GM23248 (cell line): ENCODE measurements at regions not wholly inside any gene's neighbourhood (a gene's known extent, or its start where the extent isn't known, plus 50 kb on each side); places are given as distances from the start of the nearest gene placed in this dataset.

ENCODE experiments used
- DNase-seq: peaks from one replicate; pipeline ENCODE4 v3.0.0-alpha.2; 2015
- H2AFZ ChIP-seq: fragments of 200-600 bp; sonication (generic); 2 replicates; pipeline ENCODE4 v1.6.1; 2016; ENCODE audit warnings: antibody characterized with exemption
- H3F3A ChIP-seq: fragments of 200-600 bp; sonication (generic); 2 replicates; pipeline ENCODE4 v1.6.1; 2016; ENCODE audit warnings: mild to moderate bottlenecking, antibody characterized with exemption, mixed run types; ENCODE audit not compliant: insufficient read depth
- H3K27ac ChIP-seq: fragments of 200-600 bp; sonication (generic); 2 replicates; pipeline ENCODE4 v1.5.1; 2016; ENCODE audit warnings: mild to moderate bottlenecking
- H3K27me3 ChIP-seq: fragments of 200-600 bp; sonication (generic); replicated peaks from 2 replicates; pipeline ENCODE4 v1.6.1; 2016; ENCODE audit warnings: mild to moderate bottlenecking; ENCODE audit not compliant: insufficient read depth
- H3K36me3 ChIP-seq: fragments of 200-600 bp; sonication (generic); 2 replicates; pipeline ENCODE4 v1.6.1; 2016; ENCODE audit warnings: low read depth, mild to moderate bottlenecking
- H3K4me1 ChIP-seq: fragments of 200-600 bp; sonication (generic); 2 replicates; pipeline ENCODE4 v1.6.1; 2016; ENCODE audit warnings: mild to moderate bottlenecking; ENCODE audit not compliant: insufficient read depth
- H3K4me2 ChIP-seq: fragments of 200-600 bp; sonication (generic); one replicate; pipeline ENCODE4 v1.6.1; 2016; ENCODE audit warnings: mild to moderate bottlenecking; ENCODE audit not compliant: unreplicated experiment
- H3K4me3 ChIP-seq: fragments of 200-600 bp; sonication (generic); 2 replicates; pipeline ENCODE4 v1.5.1; 2016; ENCODE audit warnings: mild to moderate bottlenecking
- H3K79me2 ChIP-seq: fragments of 200-600 bp; sonication (generic); 2 replicates; pipeline ENCODE4 v1.6.1; 2016; ENCODE audit warnings: mild to moderate bottlenecking; ENCODE audit not compliant: insufficient read depth
- H3K9ac ChIP-seq: fragments of 200-600 bp; sonication (generic); 2 replicates; pipeline ENCODE4 v1.6.1; 2016; ENCODE audit warnings: mild to moderate bottlenecking
- H3K9me2 ChIP-seq: fragments of 200-600 bp; sonication (generic); 2 replicates; pipeline ENCODE4 v1.6.1; 2016; ENCODE audit warnings: mixed run types, mild to moderate bottlenecking, moderate library complexity; ENCODE audit not compliant: insufficient read depth
- H3K9me3 ChIP-seq: fragments of 200-600 bp; sonication (generic); one replicate; pipeline ENCODE4 v1.6.1; 2017; ENCODE audit warnings: low read depth
- H4K20me1 ChIP-seq: fragments of 200-600 bp; sonication (generic); 2 replicates; pipeline ENCODE4 v1.6.0; 2016; ENCODE audit not compliant: insufficient read depth
- EZH2 ChIP-seq: fragments of 200-600 bp; sonication (generic); IDR thresholded peaks from 2 replicates; pipeline ENCODE4 v1.6.1; 2018; ENCODE audit warnings: antibody characterized with exemption, mild to moderate bottlenecking; ENCODE audit not compliant: insufficient read depth, poor library complexity, severe bottlenecking
- EZH2phosphoT487 ChIP-seq: fragments of 200-600 bp; sonication (generic); IDR thresholded peaks from 2 replicates; pipeline ENCODE4 v1.6.1; 2018; ENCODE audit warnings: antibody characterized with exemption, moderate library complexity, mild to moderate bottlenecking, low read depth; ENCODE audit not compliant: insufficient read depth
- WGBS, 2 experiments: methylation state at CpG; one replicate each; pipeline ENCODE4 v1.1.6; 2015 to 2017; ENCODE audit warnings: low lambda C conversion rate in 2 of 2, low coverage in 1 of 2; ENCODE audit errors: missing lambda C conversion rate in 2 of 2; 5-methylcytosine and 5-hydroxymethylcytosine counted together
- in situ Hi-C: fragments of 300-500 bp; cut with MboI; formaldehyde crosslinking; loops from 2 replicates; pipeline ENCODE4 v1.15.0; 2020

DNA sequence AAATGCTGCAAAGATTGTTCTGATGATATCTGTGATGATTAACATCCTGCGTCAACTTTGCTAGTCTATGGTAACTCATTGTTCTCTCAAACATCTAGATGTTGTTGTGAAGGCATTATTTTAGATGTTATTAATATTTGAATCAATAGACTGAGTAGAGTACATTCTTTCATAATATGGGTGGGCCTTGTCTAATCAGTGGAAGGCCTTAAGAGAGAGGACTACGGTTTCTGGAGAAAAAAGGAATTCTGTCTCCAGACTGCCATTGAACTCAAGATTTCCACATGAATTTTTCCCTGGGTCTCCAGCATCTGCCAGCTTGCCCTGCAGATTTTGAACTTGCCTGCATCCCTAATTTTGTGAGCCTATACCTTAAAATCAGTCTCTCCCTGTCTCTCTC, 2381.1 kb upstream of the AGA start:
- H3K36me3 ChIP-seq, result no peaks in the 10 kb centered on the region
- H3K4me2 ChIP-seq, result no peak overlapping the region
- no peak for DNase-seq
- H3K9me2 ChIP-seq, result no peaks in the 10 kb centered on the region
- in situ Hi-C loops, result no loop called here
- no peaks in the 10 kb centered on the region for H3K27me3 ChIP-seq
- no peaks in the 10 kb centered on the region for H3K9me3 ChIP-seq
- no peaks in the 10 kb centered on the region for H3K79me2 ChIP-seq
- no peaks in the 10 kb centered on the region for H3F3A ChIP-seq
- no peak overlapping the region for H3K9ac ChIP-seq
- H3K4me1 ChIP-seq, result no peaks in the 10 kb centered on the region
- 13 to 16% methylated on average over 2 of the region's 2 CpGs for WGBS, 2 experiments
- H3K4me3 ChIP-seq, result no peak overlapping the region
- H3K27ac ChIP-seq, result no peak overlapping the region
- TF ChIP-seq EZH2phosphoT487 (no peak), EZH2 (no peak)
- H4K20me1 ChIP-seq, result no peaks in the 10 kb centered on the region
- no peak overlapping the region for H2AFZ ChIP-seq

DNA sequence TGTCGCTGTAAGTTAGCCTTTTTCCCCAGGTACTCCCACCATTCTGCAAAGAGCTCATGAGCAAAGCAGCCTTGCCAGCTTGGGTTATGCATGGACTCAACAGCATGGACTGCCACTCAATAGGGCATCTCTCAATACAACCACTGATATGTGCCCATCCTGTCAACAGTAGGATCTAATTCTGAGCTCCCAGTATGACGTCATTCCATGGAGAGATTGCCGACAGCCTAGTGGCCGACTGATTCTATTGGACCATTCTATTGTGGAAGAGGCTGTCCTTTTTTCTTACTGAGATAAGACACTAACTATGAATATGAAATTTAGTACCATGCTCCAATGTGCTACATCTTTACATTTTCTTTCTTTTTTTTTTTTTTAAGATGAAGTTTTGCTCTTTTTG, 2389.0 kb upstream of the AGA start:
- WGBS, 2 experiments, result 43 to 48% methylated on average over 4 of the region's 4 CpGs
- Histone ChIP-seq H3K4me1 (no peaks in the 10 kb centered on the region), H3K36me3 (no peaks in the 10 kb centered on the region), H4K20me1 (no peaks in the 10 kb centered on the region), H3K9me2 (no peaks in the 10 kb centered on the region), H3K4me2 (no peak overlapping the region), H3K27ac (no peak overlapping the region), H3K9me3 (no peaks in the 10 kb centered on the region), H3K4me3 (no peak overlapping the region), H2AFZ (no peak overlapping the region), H3K9ac (no peak overlapping the region), H3F3A (no peaks in the 10 kb centered on the region), H3K27me3 (no peaks in the 10 kb centered on the region), H3K79me2 (no peaks in the 10 kb centered on the region)
- no peak for DNase-seq
- TF ChIP-seq EZH2phosphoT487 (no peak), EZH2 (no peak)
- in situ Hi-C loops, result no loop called here

DNA sequence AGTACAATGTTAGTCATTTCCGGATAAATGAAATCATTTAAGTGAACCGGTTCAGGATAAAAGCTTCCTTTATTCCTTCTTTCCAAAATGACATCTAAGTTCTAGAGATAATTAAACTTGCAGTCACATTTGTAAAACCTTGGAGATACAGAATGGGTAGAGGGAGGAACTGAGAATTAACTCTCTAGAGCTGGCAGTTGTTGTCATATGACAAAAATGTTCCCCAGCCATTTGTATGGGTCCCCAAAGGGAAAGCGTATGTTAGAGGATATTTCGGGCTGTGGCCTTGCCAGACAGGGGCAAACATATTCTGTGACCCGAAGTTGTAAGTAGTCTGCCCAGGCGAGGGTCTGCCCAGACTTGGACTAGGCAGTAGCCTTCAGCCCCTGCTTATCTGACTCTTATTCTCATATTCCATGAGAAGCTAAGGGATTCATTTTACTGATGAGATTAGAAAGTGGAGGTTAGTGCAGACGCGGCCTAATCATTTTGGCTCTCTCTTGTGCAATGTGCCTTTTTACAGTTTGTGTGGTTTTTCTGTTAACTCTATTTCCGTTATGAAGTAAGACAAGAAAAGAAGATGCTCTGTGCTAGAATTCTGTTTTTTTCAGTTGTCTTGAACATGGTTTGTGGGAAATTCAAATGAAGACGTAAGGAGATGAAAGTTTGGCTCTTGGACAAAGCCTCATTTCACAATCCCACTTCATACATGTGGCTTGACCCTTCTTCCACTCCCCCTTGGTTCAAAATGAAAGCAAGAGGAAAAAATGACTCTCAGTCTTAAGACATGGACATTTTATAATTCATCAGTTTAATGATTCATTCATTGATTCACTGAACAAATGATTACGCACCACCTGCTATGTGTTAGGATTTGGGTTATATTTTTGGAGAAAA, 2394.2 kb upstream of the AGA start:
- Histone ChIP-seq H3K9me2 (no peaks in the 10 kb centered on the region), H3K4me2 (no peak overlapping the region), H3K4me3 (no peak overlapping the region), H3K27ac (no peak overlapping the region), H3K4me1 (no peaks in the 10 kb centered on the region), H3K9me3 (no peaks in the 10 kb centered on the region), H3F3A (no peaks in the 10 kb centered on the region), H3K27me3 (no peaks in the 10 kb centered on the region), H3K9ac (no peak overlapping the region), H3K79me2 (no peaks in the 10 kb centered on the region), H2AFZ (no peak overlapping the region), H4K20me1 (no peaks in the 10 kb centered on the region), H3K36me3 (no peaks in the 10 kb centered on the region)
- DNase-seq, result no peak
- in situ Hi-C loops, result no loop called here
- no peak for TF ChIP-seq EZH2
- TF ChIP-seq EZH2phosphoT487, result no peak
- WGBS, 2 experiments, result 31% methylated on average over 11 of the region's 11 CpGs

DNA sequence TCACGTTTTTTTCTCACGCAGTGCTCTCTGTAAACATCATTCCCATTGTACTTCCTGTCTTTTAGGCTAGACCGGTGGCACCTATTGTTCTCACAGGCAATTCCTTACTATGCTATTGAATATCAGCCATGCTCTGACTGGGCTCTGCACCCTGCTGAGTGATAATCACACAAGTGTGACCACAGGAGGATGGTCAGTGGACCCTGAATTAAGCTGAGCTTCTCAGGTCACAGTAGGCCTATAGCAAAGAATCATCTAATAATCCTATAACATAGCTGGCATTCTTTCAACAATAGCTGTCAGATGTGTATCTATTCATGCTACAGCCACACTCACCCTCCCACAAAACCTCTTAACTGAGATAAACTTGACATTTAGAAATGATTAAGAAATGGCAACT, 2399.8 kb upstream of the TENM3 start:
- H3K27me3 ChIP-seq, result no peaks in the 10 kb centered on the region
- no peaks in the 10 kb centered on the region for H3K79me2 ChIP-seq
- no peak overlapping the region for H3K4me2 ChIP-seq
- no peaks in the 10 kb centered on the region for H3F3A ChIP-seq
- WGBS, 2 experiments, result 25 to 37% methylated on average over 3 of the region's 3 CpGs
- in situ Hi-C loops, result no loop called here
- no peak overlapping the region for H2AFZ ChIP-seq
- H3K9me2 ChIP-seq, result no peaks in the 10 kb centered on the region
- DNase-seq, result no peak
- H3K9me3 ChIP-seq, result no peaks in the 10 kb centered on the region
- no peak overlapping the region for H3K4me3 ChIP-seq
- H3K4me1 ChIP-seq, result no peaks in the 10 kb centered on the region
- TF ChIP-seq EZH2 (no peak), EZH2phosphoT487 (no peak)
- no peaks in the 10 kb centered on the region for H4K20me1 ChIP-seq
- no peak overlapping the region for H3K9ac ChIP-seq
- no peak overlapping the region for H3K27ac ChIP-seq
- no peaks in the 10 kb centered on the region for H3K36me3 ChIP-seq
